Effector CD8-positive, alpha-beta T cell (primary cell): ENCODE measurements at regions not wholly inside any gene's neighbourhood (a gene's known extent, or its start where the extent isn't known, plus 50 kb on each side); places are given as distances from the start of the nearest gene placed in this dataset.

Experiments
- DNase-seq: peaks from one replicate; lab custom pipeline; 2025; lab: John Stamatoyannopoulos, UW

DNA sequence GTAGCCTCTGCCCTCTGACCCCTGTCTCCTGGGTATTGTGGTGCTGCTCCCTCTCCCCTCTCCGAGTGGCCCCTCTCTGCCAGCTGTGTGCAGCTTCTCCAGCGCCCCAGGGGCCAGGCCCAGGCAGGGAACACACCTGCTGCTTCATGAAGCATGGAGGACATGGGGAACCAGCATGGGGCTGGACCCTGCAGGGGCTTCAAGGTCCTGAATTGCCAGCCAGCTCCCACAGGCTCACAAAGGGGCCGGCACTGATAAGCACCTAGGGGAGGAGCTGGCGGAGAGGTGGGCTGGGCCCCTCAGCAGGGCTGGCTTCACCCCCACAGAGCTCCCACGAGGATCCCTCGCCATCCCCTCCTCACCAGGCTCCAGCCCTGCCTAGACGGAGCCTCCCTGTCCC lies 77.4 kb upstream of the GPC1 start:
- no peak for DNase-seq

DNA sequence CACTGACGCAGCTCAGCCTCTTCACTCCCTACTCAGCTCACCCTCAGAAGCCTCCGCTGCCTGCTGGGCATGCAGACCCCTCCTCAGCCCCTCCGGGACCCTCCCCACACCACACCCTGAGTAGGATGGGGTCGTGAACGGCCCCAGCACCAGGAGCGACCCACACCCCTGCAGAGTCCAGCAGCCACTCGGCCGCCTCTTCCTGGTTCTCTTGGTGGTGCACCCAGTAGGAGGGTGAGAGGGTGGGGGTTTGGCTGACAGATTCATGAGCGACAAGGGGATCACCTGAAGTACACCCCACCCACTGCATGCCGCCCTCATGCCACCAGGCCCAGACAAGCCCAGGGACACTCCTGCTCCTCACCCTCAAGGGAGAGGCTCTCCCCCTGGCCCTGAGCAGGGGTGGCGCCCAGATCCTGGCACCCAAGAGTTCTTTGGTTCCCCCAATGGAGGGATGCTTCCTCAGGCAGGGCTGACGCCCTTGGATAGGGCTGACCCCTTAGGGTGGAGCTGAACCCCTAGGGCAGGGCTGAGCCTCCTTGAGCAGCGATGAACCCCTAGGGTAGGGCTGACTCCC lies 76.6 kb upstream of the GPC1 start:
- no peak for DNase-seq

DNA sequence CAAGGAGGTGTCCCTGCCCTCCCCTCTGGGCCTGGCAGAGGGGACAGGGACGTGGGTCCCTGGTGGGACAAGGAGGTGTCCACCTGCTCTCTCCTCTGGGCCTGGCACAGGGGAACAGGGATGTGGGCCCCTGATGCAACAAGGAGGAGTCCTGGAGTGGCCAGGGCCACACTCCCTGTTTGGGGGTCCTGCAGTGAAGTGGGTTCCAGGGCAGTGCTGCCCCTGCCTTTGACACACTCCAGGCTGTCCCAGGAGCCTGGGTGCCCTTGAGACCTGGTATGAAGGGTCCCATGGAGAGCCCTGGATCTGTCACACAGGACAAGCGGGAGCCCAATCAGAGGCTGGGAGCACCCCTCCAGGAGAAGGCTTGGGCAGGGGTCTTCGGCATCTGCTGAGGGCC lies 75.8 kb upstream of the GPC1 start:
- no peak for DNase-seq

DNA sequence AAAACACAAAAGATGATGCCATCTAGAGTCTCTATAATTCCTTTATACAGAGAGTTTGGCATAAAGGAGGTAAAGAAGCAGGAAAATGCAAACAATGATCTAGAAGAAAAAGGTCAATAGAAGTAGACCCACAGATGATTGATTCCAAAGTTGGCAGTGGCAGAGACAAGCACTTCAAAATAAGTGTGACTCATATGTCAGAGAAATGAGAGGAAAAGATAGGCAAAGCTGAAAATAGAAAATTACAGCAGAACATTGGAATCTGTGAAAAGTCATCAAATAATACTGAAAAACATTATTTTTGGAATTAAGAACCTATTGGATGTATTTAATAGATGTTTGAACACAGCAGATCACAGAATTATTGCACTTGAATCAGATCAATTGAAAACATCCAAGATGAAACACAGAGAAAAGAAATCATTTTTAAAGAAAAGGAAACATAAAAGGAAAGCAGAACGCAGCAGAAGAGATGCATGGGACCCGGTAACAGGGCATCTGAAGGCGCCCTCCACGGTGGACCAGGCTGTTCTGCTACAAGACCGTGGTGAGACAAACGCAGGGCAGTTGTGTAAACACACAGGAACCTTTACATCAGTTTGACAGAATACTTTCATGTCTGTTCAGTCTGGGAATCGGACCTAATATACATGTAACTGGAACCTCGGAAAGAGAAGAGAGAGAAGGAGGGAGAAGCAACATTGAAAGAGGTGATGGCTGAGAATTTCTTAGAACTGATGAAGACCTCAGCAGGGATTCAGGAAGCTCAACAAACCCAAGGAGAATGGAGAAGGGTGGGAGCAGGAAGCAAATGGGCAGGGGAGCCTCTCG lies 74.6 kb upstream of the GPC1 start:
- no peak for DNase-seq

DNA sequence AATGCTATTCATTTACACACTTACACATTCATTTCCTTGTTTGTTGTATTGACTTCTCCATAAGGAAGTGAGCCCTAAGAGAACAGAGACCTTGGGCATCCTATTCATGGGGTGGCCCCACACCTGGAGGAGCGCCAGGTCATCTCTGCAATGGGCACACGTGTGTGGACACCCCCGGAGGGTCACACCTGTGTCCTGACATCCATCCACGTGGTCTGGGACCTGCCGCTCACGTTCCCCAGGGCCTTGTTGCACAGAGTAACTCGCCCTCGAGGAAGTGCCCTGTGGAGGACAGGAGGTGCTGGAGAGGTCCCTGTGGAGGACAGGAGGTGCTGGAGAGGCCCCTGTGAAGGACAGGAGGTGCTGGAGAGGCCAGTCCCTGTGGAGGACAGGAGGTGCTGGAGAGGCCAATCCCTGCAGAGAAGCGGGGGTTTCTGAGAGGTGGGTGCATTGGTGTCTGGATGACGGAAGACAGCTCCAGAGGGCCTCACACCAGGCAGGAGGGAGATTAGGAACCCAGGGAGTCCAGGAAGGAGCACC lies 73.2 kb upstream of the GPC1 start:
- no peak for DNase-seq

DNA sequence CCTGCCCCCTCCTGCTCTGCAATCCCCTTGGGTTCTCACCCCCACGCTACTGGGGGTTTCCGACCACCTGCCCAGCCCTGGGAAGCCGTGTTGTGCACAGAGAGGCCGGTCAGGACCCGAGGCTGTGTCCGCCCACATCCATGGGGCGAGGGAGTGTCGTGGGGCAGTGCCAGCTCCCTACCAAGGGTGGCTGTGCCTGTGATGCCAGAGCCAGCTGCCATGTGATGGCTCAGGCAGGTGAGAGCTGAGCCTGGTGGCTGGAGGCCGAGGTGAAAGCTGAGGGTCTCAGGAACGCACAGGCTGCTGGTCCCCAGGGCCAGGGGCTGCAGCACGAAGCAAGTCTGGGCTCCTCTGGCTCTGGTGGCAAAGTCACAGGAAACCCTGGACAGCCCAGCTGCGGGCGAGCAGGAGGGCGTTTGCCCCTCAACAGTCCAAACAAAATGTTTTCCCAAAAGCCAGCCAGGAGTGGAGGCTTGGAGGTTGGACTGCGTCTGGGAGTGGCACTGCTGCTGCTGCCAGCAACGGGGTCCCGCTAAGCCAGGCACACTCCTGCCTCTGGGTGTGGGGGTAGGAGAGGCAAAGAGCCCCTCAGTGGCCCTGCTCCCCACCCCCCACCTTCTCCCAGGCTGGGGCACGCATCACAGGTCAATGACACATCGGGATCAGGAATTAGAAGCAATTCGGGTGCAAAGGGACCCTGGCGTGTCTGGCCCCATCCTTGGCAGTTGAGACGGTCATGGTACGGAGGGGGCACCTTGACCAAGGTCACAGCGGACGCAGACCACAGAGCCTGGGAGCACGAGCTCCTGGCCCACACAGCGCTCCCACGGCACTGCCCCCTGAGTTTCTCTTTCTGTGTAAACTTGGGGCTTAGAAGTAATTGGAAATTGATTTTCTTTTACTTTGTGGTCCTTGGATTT lies 72.4 kb upstream of the GPC1 start:
- no peak for DNase-seq

DNA sequence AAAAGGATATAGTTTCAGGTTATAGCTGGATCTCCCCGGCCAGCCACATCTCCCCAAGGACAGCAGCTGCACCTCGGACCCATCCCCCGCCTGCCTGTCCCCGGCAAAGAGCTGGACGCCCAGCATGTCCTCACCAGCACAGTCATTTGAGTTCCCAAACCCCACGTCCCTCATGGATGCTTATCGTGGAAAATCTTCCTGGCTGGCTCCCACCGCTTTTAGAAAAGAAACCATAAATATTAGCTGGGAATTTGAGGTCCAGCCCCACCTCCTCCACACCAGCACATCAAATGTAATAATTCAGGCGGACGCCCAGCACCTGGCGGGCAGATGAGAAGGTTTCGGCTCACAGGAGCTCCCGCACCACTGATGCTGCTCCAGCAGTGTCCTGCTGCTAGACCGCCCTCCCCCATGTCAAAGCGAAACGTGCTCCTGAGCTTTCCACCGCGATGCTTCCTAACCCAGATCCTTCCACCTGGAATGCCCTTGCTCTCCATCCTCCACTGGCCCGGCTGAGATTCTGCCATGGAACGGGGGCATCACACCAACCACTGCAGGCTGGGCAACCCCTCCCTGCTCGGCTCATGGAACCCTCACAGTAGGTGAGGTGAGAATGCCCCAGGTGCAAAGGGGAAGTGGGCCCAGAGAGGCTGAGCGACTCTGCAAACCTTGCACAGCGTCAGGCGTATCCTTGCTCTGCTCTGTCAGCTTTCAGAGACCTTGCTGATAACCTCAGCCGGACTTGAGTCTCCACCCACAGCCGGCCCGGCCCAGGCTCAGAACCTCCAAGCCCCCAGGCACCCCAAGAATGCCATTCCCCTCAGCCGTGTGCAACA lies 71.5 kb upstream of the GPC1 start:
- DNase-seq = no peak

DNA sequence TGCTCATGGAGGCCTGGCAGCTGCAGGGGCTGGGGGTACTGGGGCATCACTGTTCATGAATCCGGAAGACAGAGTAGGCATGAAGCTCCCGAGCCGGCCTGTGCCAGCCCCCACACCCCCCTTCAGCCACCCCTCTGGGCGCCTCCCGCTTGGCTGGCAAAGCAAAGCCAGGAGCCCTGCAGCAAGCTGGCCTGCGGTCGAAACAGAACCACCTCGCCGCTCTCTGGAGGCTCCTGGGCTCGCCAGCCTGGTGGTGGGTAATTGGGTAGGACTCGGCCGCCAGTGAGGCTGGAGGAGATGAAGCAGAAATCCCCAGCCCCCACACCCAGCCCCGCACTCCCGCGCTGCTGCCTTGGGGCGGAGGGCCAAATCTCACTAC lies 70.9 kb upstream of the GPC1 start:
- DNase-seq = no peak

DNA sequence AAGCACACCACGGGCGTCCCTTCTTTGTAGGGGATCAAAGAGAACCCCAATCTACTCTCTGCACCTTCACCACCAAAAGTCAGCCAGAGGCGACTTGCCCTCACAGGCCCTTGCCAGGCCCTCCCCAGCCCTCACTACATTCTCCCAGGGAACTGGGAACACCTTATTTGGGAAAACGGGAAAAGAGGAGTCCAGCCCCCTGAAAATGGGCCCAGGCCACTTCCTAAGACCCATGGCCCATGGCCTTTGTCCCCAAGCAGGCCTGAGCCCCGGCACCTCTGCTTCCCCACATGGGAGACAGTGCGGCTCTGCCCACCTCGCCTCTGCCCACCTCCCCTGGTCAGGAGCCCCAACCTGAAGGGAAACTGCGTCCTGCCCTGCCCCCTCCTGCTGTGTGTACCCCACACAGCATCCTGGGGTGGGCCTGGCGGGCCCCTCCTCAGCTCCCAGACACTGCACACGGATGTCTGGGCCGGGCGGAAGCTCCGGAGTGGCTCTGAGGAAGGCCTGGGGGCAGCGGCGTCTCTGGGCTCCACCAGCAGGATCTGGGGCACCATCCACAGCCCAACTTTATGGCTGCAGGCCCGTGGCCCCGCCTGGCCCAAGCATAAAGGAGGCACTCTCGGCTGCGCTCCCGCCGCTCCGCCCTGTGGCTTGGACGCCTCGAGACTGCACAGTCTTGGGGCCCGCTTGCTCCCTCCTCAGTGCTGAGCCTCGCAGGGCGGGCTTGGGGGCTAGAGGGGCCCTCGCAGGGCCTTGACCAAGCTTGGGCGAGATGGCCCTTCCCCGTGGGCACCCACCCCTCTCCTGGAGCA lies 70.3 kb upstream of the GPC1 start:
- DNase-seq = no peak

DNA sequence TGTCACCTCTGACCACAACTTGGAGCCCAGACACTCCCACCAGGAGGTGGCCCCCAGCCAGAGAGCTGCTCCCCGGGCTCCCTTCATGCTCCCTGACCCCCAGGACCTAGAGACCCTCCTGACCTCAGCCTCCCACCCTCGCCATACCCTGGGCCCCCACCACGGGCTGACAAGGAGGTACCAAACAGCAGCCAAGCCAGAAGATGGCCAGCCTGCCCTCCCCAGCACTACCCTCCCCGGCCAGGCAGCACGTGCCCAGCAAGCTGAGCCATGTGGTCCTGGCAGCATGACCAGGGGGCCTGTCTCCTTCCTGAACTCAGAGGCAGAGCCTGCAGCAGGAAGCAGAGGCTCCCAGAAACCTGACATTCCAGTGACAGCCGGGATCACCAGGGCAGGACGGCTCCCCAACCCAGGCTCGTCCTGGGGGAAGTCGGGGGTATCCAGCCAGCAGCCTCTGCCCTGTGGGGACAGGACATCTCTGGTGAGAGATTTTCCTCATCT lies 69.4 kb upstream of the GPC1 start:
- no peak for DNase-seq

DNA sequence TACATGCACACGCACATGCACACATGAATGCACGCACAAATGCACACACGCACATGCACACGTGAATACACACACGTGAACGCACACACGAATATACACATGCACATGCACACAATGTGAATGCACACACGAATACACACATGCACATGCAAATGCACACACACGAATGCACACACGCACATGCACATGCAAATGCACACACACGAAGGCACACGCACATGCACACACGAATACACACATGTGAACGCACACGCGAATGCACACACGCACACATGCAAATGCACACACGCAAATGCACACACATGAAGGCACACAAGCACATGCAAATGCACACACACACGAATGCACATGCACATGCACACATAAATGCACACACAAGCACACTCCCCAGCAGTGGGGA lies 68.6 kb upstream of the GPC1 start:
- DNase-seq = no peak

DNA sequence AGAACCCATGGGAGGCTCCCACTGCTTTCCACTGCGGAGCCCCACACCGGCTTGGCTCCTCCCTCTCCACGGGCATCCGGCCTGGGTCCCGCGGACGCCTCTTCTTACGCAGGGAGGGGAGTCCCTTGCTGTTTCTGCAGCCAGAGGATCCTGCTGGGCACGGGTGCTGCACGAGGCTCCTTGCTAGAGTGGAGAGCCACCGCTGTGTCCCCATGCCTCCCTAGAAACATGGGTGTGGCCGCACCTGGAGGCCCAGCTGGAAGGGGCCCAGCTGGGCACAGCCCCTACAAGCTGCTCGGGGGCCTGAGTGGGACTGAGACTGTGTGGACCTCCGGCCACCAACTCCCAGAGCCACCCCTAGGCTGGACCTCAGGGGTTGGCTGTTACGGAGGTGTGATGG lies 67.7 kb upstream of the GPC1 start:
- DNase-seq = no peak

DNA sequence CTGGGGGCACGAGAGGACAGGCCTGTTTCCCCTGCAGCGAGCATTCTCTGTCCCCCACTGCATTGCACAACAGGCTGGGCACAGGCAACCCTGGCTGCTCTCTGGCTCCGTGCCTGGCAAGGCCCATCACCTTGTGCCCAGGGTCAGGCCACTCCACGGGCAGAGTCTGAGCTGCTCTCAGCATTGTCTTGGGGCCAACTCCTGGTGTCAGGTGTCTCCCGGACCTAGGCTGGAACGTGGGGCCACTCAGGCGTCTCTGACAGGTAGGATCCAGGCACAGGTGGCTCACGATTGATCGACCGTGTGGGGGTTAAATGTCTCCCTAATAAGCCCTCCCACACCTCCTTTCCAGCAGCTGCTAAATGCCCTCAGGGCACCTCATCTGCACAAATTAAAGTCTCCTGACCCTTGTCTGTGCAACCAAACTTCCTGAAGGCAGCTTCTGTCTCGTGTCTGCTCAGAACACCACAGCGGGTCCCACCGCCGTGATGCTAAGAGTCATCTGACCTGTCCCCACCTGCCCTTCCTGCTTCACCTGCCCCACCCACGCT lies 66.6 kb upstream of the GPC1 start:
- DNase-seq = no peak

DNA sequence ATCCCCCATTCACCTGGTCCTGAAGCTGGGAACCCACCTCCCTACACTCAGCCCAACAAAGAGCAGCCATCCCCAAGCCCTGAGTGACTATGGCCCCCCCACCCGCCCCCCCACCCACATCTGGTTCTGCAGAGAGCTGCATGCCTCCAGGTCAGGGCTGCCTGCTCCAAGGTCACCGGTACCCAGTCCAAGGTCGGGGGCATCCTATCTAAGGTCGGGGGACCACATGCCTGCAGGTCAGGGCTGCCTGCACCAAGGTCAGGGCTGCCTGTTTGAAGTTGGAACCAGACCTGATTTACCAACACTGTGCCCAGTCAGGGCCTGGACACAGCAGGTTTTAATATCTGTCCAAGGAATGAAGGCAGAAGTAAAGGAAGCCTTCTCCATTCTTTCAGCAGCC lies 66.1 kb upstream of the GPC1 start:
- no peak for DNase-seq

DNA sequence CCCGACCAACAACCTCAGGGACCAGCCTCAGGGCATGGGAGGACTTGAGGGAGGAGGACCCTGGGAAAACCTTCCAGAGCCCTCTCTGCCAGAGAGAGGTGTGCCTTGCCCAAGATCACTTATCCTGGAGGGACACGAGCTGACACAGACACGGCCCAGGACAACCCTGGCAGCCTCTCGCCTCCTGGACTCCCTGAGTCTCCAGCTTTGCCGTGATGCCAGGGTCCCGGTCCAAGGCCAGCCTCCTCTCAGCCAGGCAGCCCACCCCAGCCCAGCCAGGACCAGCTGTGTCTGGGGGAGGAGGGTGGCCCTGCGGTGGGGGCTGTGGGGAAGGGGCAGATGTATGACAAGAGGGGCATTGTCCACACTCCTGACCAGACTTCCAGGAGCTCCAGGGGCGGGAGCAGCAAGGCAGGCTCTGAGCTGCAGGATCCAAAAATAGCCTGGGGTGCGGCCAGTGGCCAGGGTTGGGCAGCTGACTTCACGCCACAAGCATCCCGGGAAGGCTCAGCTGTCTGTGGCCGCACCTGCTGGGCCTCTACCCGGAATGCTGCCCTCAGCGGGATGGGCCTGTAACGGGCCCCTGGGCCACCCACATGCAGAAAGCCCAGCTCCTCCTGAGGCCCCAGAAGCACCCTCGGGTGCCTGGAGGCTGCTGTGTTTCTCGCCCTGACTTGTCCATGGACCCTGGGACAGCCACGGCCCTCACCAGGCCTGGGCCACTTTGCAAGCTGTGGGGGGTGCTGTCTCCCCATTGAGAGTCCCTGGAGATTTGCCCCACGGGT lies 65.5 kb upstream of the GPC1 start:
- DNase-seq = no peak

DNA sequence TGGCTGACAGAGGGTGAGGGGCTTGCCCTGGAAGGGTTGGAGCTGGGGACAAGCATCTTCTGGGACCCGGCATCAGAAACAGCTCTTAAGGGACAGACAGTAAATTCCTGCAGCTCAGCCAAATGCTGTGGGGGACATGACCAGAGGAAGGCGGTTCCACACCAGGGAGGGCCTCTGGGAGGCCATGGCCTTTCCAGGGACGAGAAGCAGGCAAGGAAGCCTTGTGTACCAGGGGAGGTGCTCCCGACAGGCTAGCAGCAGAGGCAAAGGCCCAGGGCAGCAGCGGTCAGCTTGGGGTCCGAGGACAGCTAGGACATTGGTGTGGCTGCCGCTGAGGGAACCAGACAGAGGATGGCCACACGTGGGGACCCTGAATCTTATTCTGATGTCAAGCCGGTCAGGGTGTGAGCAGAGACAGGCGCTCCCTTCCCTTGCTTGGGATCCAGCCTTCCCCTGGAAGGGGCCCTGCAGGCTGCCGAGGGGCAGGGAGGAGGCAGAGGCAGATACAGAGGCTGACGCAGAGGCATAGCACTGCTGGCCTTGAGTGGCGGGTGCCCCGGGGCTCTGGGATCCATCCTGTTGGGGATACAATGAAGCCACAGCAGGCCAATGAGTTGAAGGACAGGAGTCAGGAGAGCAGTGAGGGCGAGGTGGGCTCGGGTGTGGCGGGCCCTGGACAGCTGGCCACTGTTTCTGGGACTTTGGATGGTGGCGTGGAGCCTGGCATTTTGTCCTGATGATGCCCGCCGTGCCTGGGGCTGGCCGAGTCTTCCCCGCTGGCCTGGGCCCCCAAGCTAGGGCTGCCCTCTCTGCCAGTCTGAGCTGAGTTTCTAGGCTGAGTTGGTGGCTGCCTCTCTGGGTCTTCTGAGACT lies 64.1 kb upstream of the GPC1 start:
- no peak for DNase-seq

DNA sequence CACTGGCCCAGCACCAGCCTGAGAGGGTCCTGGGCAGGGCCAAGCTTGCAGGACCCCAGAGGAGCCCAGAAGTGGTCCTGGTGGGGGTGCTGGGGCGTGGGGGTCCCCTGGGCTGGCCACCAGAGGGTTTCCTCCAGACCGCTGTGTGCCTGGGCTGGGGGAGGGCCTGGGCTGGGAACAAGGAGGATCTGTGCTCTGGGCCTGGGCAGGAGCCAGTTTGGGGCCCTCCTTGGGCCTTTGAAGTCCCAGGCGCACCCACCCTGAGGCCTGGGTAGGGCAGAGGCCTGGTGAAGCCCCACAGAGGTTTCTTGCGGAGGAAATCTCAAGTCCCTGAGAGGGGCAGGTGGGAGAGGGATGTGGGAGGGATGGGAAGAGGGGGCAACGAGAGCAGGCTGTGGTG lies 63.4 kb upstream of the GPC1 start:
- no peak for DNase-seq

DNA sequence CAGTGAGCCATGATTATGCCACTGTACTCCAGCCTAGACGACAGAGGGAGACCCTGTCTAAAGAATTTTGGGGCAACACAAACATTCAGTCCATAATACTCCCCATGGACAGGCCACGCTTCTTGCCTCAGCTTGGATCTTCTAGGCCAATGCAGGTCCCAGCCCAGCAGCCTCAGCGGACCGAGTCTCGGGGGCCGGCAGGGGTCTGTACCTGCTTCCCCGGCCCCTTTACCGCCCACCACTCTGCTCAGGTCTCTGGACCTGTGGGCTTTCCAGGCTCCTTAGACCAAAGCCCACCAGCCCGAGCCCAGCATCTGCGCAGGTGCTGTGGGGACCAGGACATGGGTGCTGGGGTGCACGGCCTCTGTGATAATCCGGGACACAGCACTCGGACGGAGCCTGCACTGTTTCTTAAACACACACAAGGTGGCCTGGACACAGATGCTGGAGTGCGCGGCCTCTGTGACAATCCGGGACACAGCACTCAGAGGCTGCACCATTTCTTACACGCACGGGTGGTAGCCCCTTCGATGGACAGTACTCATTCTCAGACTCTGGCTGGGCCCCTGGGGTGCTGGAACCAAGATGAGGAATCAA lies 62.1 kb upstream of the GPC1 start:
- no peak for DNase-seq
